ENCODE measurements at regions not wholly inside any gene's neighbourhood (a gene's known extent, or its start where the extent isn't known, plus 50 kb on each side); places are given as distances from the start of the nearest gene placed in this dataset.

- H3K27me3 ChIP-seq (ENCODE audit: control insufficient read depth, insufficient read depth, low read length), result no peaks in the 10 kb centered on the region
- Mint-ChIP-seq H3K9me3 (peaks cover 0 to 8% (median 3%) of the 10 kb centered on the region in 7 donors), H3K4me3 (peak overlapping the region in 1 of 4 donors; percentile 73), H3K4me1 (no peaks in the 10 kb centered on the region), H3K27me3 (no peaks in the 10 kb centered on the region), H3K27ac (no peak overlapping the region), H3K36me3 (no peaks in the 10 kb centered on the region)
- H3K36me3 ChIP-seq (ENCODE audit: control insufficient read depth, insufficient read depth, low read length), result no peaks in the 10 kb centered on the region
- H3K4me3 ChIP-seq (ENCODE audit: low read depth, low read length), result no peak overlapping the region
- H3K4me1 ChIP-seq (ENCODE audit: control insufficient read depth, insufficient read depth, low read length, poor library complexity, severe bottlenecking), result no peaks in the 10 kb centered on the region
- H3K9me3 ChIP-seq (ENCODE audit: control insufficient read depth in 2 of 2, low read length in 2 of 2), result no peaks in the 10 kb centered on the region
- DNase-seq (no peak), ATAC-seq (ENCODE audit: low read depth in 2 of 2) (no peak)
- no peak overlapping the region for H3K27ac ChIP-seq (ENCODE audit: insufficient read depth, low read length, poor library complexity, severe bottlenecking)
These were observed 402.6 kb upstream of the MEIS1 start for GRCh38 chr2:66032226-66032775.

- no peak for DNase-seq
- H3K36me3 Mint-ChIP-seq, result no peaks in the 10 kb centered on the region
- H3K9me3 ChIP-seq (ENCODE audit: control insufficient read depth in 2 of 2, low read length in 2 of 2), result no peaks in the 10 kb centered on the region
- no peaks in the 10 kb centered on the region for H3K27me3 ChIP-seq (ENCODE audit: control insufficient read depth, insufficient read depth, low read length)
- peaks cover 0 to 10% (median 0%) of the 10 kb centered on the region in 7 donors for H3K9me3 Mint-ChIP-seq
- no peak overlapping the region for H3K27ac ChIP-seq (ENCODE audit: insufficient read depth, low read length, poor library complexity, severe bottlenecking)
- H3K4me3 ChIP-seq (ENCODE audit: low read depth, low read length), result no peak overlapping the region
- no peaks in the 10 kb centered on the region for H3K27me3 Mint-ChIP-seq
- no peaks in the 10 kb centered on the region for H3K4me1 Mint-ChIP-seq
- H3K4me1 ChIP-seq (ENCODE audit: control insufficient read depth, insufficient read depth, low read length, poor library complexity, severe bottlenecking), result no peaks in the 10 kb centered on the region
- no peak for ATAC-seq (ENCODE audit: low read depth in 2 of 2)
- H3K27ac Mint-ChIP-seq, result no peak overlapping the region
- H3K36me3 ChIP-seq (ENCODE audit: control insufficient read depth, insufficient read depth, low read length), result no peaks in the 10 kb centered on the region
- H3K4me3 Mint-ChIP-seq, result no peak overlapping the region
These were observed 403.7 kb upstream of the MEIS1 start for GRCh38 chr2:66031236-66031635.

GRCh38 chr2:66030553-66030952 is 404.4 kb upstream of the MEIS1 start:
- H3K9me3 ChIP-seq (ENCODE audit: control insufficient read depth in 2 of 2, low read length in 2 of 2), result no peaks in the 10 kb centered on the region
- no peak for ATAC-seq (ENCODE audit: low read depth in 2 of 2)
- no peaks in the 10 kb centered on the region for H3K36me3 ChIP-seq (ENCODE audit: control insufficient read depth, insufficient read depth, low read length)
- Mint-ChIP-seq H3K27me3 (no peaks in the 10 kb centered on the region), H3K36me3 (no peaks in the 10 kb centered on the region), H3K4me3 (no peak overlapping the region), H3K4me1 (no peaks in the 10 kb centered on the region), H3K27ac (no peak overlapping the region), H3K9me3 (peaks cover 0 to 10% (median 0%) of the 10 kb centered on the region in 7 donors)
- H3K27ac ChIP-seq (ENCODE audit: insufficient read depth, low read length, poor library complexity, severe bottlenecking), result no peak overlapping the region
- DNase-seq, result no peak
- no peaks in the 10 kb centered on the region for H3K27me3 ChIP-seq (ENCODE audit: control insufficient read depth, insufficient read depth, low read length)
- no peaks in the 10 kb centered on the region for H3K4me1 ChIP-seq (ENCODE audit: control insufficient read depth, insufficient read depth, low read length, poor library complexity, severe bottlenecking)
- H3K4me3 ChIP-seq (ENCODE audit: low read depth, low read length), result no peak overlapping the region

- Mint-ChIP-seq H3K4me1 (no peaks in the 10 kb centered on the region), H3K27ac (no peak overlapping the region), H3K36me3 (no peaks in the 10 kb centered on the region), H3K4me3 (no peak overlapping the region), H3K27me3 (no peaks in the 10 kb centered on the region), H3K9me3 (peaks cover 0 to 8% (median under 1%) of the 10 kb centered on the region in 7 donors)
- DNase-seq (no peak), ATAC-seq (ENCODE audit: low read depth in 2 of 2) (no peak)
- H3K4me1 ChIP-seq (ENCODE audit: control insufficient read depth, insufficient read depth, low read length, poor library complexity, severe bottlenecking), result no peaks in the 10 kb centered on the region
- H3K27me3 ChIP-seq (ENCODE audit: control insufficient read depth, insufficient read depth, low read length), result no peaks in the 10 kb centered on the region
- no peaks in the 10 kb centered on the region for H3K9me3 ChIP-seq (ENCODE audit: control insufficient read depth in 2 of 2, low read length in 2 of 2)
- H3K27ac ChIP-seq (ENCODE audit: insufficient read depth, low read length, poor library complexity, severe bottlenecking), result no peak overlapping the region
- no peak overlapping the region for H3K4me3 ChIP-seq (ENCODE audit: low read depth, low read length)
- no peaks in the 10 kb centered on the region for H3K36me3 ChIP-seq (ENCODE audit: control insufficient read depth, insufficient read depth, low read length)
These were observed 410.5 kb upstream of the MEIS1 start for GRCh38 chr2:66024391-66024790.

GRCh38 chr2:66021296-66021695 is 413.6 kb upstream of the MEIS1 start:
- H3K27ac ChIP-seq (ENCODE audit: insufficient read depth, low read length, poor library complexity, severe bottlenecking), result no peak overlapping the region
- Mint-ChIP-seq H3K4me3 (no peak overlapping the region), H3K27ac (no peak overlapping the region), H3K4me1 (no peaks in the 10 kb centered on the region), H3K36me3 (no peaks in the 10 kb centered on the region), H3K27me3 (no peaks in the 10 kb centered on the region), H3K9me3 (peaks cover 0 to 4% (median 0%) of the 10 kb centered on the region in 7 donors)
- no peaks in the 10 kb centered on the region for H3K27me3 ChIP-seq (ENCODE audit: control insufficient read depth, insufficient read depth, low read length)
- DNase-seq (no peak), ATAC-seq (ENCODE audit: low read depth in 2 of 2) (no peak)
- H3K4me1 ChIP-seq (ENCODE audit: control insufficient read depth, insufficient read depth, low read length, poor library complexity, severe bottlenecking), result no peaks in the 10 kb centered on the region
- no peaks in the 10 kb centered on the region for H3K9me3 ChIP-seq (ENCODE audit: control insufficient read depth in 2 of 2, low read length in 2 of 2)
- H3K36me3 ChIP-seq (ENCODE audit: control insufficient read depth, insufficient read depth, low read length), result no peaks in the 10 kb centered on the region
- no peak overlapping the region for H3K4me3 ChIP-seq (ENCODE audit: low read depth, low read length)

- H3K4me1 Mint-ChIP-seq, result no peaks in the 10 kb centered on the region
- Histone ChIP-seq H3K4me1 (ENCODE audit: control insufficient read depth, insufficient read depth, low read length, poor library complexity, severe bottlenecking) (no peaks in the 10 kb centered on the region), H3K36me3 (ENCODE audit: control insufficient read depth, insufficient read depth, low read length) (no peaks in the 10 kb centered on the region), H3K4me3 (ENCODE audit: low read depth, low read length) (no peak overlapping the region), H3K27ac (ENCODE audit: insufficient read depth, low read length, poor library complexity, severe bottlenecking) (no peak overlapping the region), H3K27me3 (ENCODE audit: control insufficient read depth, insufficient read depth, low read length) (no peaks in the 10 kb centered on the region), H3K9me3 (ENCODE audit: control insufficient read depth in 2 of 2, low read length in 2 of 2) (no peaks in the 10 kb centered on the region)
- DNase-seq (no peak), ATAC-seq (ENCODE audit: low read depth in 2 of 2) (no peak)
- no peaks in the 10 kb centered on the region for H3K36me3 Mint-ChIP-seq
- H3K9me3 Mint-ChIP-seq, result peaks cover 0 to 11% (median 0%) of the 10 kb centered on the region in 7 donors
- H3K27ac Mint-ChIP-seq, result no peak overlapping the region
- H3K4me3 Mint-ChIP-seq, result no peak overlapping the region
- no peaks in the 10 kb centered on the region for H3K27me3 Mint-ChIP-seq
These were observed 417.2 kb upstream of the MEIS1 start for GRCh38 chr2:66017763-66018162.

GRCh38 chr2:66014450-66014849 is 420.5 kb upstream of the MEIS1 start:
- H3K27me3 Mint-ChIP-seq, result no peaks in the 10 kb centered on the region
- no peaks in the 10 kb centered on the region for H3K9me3 ChIP-seq (ENCODE audit: control insufficient read depth in 2 of 2, low read length in 2 of 2)
- no peaks in the 10 kb centered on the region for H3K4me1 ChIP-seq (ENCODE audit: control insufficient read depth, insufficient read depth, low read length, poor library complexity, severe bottlenecking)
- no peaks in the 10 kb centered on the region for H3K27me3 ChIP-seq (ENCODE audit: control insufficient read depth, insufficient read depth, low read length)
- no peak overlapping the region for H3K4me3 ChIP-seq (ENCODE audit: low read depth, low read length)
- no peak overlapping the region for H3K27ac Mint-ChIP-seq
- no peaks in the 10 kb centered on the region for H3K36me3 ChIP-seq (ENCODE audit: control insufficient read depth, insufficient read depth, low read length)
- no peak overlapping the region for H3K4me3 Mint-ChIP-seq
- DNase-seq (no peak), ATAC-seq (ENCODE audit: low read depth in 2 of 2) (no peak)
- no peak overlapping the region for H3K27ac ChIP-seq (ENCODE audit: insufficient read depth, low read length, poor library complexity, severe bottlenecking)
- H3K4me1 Mint-ChIP-seq, result no peaks in the 10 kb centered on the region
- H3K9me3 Mint-ChIP-seq, result peaks cover 0 to 7% (median 3%) of the 10 kb centered on the region in 7 donors
- H3K36me3 Mint-ChIP-seq, result no peaks in the 10 kb centered on the region

- no peak overlapping the region for H3K27ac Mint-ChIP-seq
- H3K9me3 Mint-ChIP-seq, result peaks cover 0 to 7% (median 3%) of the 10 kb centered on the region in 7 donors
- Histone ChIP-seq H3K36me3 (ENCODE audit: control insufficient read depth, insufficient read depth, low read length) (no peaks in the 10 kb centered on the region), H3K4me1 (ENCODE audit: control insufficient read depth, insufficient read depth, low read length, poor library complexity, severe bottlenecking) (no peaks in the 10 kb centered on the region), H3K4me3 (ENCODE audit: low read depth, low read length) (no peak overlapping the region), H3K9me3 (ENCODE audit: control insufficient read depth in 2 of 2, low read length in 2 of 2) (no peaks in the 10 kb centered on the region), H3K27ac (ENCODE audit: insufficient read depth, low read length, poor library complexity, severe bottlenecking) (no peak overlapping the region), H3K27me3 (ENCODE audit: control insufficient read depth, insufficient read depth, low read length) (no peaks in the 10 kb centered on the region)
- no peaks in the 10 kb centered on the region for H3K27me3 Mint-ChIP-seq
- no peak overlapping the region for H3K4me3 Mint-ChIP-seq
- ATAC-seq (ENCODE audit: low read depth in 2 of 2), result no peak
- no peaks in the 10 kb centered on the region for H3K36me3 Mint-ChIP-seq
- H3K4me1 Mint-ChIP-seq, result no peaks in the 10 kb centered on the region
- DNase-seq, result no peak
These were observed 421.5 kb upstream of the MEIS1 start for GRCh38 chr2:66013456-66013855.
